Prostate gland (tissue), 2 donors: ENCODE measurements at regions not wholly inside any gene's neighbourhood (a gene's known extent, or its start where the extent isn't known, plus 50 kb on each side); places are given as distances from the start of the nearest gene placed in this dataset.

Source experiments
- CTCF ChIP-seq, 4 experiments: fragments of 200-600 bp in 2 of 4; fragments of 450-650 bp in 2 of 4; sonication (generic) in 2 of 4; IDR thresholded peaks; 1 replicate in 3 of 4; 2 replicates in 1 of 4; pipeline ENCODE4 v1.5.1; 2016 to 2019; ENCODE audit warnings: antibody characterized with exemption in 4 of 4, mild to moderate bottlenecking in 2 of 4, moderate library complexity in 2 of 4
- POLR2A ChIP-seq: fragments of 450-650 bp; IDR thresholded peaks from one replicate; pipeline ENCODE4 v1.6.1; 2016; ENCODE audit warnings: antibody characterized with exemption, mild to moderate bottlenecking
- POLR2AphosphoS5 ChIP-seq: sonication (generic); formaldehyde crosslinking; IDR thresholded peaks from one replicate; pipeline ENCODE4 v1.6.1; 2017; ENCODE audit warnings: antibody characterized with exemption

GRCh38 chrX:96246436-96246835 lies 438.2 kb upstream of the DIAPH2 start:
- TF ChIP-seq CTCF (IDR thresholded peaks at IDR 0.05) (no peak), POLR2A (no peak), POLR2AphosphoS5 (no peak)
